Activated CD8-positive, alpha-beta T cell treated with anti-CD3 and anti-CD28 coated beads for 36 hours (primary cell): ENCODE measurements at regions not wholly inside any gene's neighbourhood (a gene's known extent, or its start where the extent isn't known, plus 50 kb on each side); places are given as distances from the start of the nearest gene placed in this dataset.

ENCODE experiments used
- ATAC-seq: fragments of 200-7000 bp; cut with Tn5 transposase; one replicate; pipeline ENCODE4 v1.10.0; 2021; ENCODE audit warnings: mild to moderate bottlenecking, moderate library complexity
- CTCF ChIA-PET: fragments of 350-600 bp; sonication (Branson Sonifier 250); formaldehyde crosslinking; loops from one replicate; lab custom pipeline; 2021; ENCODE audit warnings: antibody characterized with exemption; lab: Charles Lee
- POLR2A ChIA-PET: fragments of 350-600 bp; sonication (Branson Sonifier 250); formaldehyde crosslinking; loops from one replicate; lab custom pipeline; 2021; ENCODE audit warnings: antibody characterized with exemption; lab: Charles Lee
- DNase-seq: peaks from one replicate; pipeline ENCODE4 v3.0.0-alpha.2; 2020
- H3K27ac Mint-ChIP-seq: one replicate; pipeline ENCODE4 v1.8.0; 2021; ENCODE audit warnings: mild to moderate bottlenecking, mixed read lengths
- H3K27me3 Mint-ChIP-seq: one replicate; pipeline ENCODE4 v1.8.0; 2021; ENCODE audit warnings: mixed read lengths
- H3K36me3 Mint-ChIP-seq: one replicate; pipeline ENCODE4 v1.8.0; 2021; ENCODE audit warnings: low read depth, mixed read lengths
- H3K4me1 Mint-ChIP-seq: one replicate; pipeline ENCODE4 v1.8.0; 2021; ENCODE audit warnings: low read depth, mixed read lengths
- H3K4me3 Mint-ChIP-seq: one replicate; pipeline ENCODE4 v1.8.0; 2021; ENCODE audit warnings: mild to moderate bottlenecking, moderate library complexity, mixed read lengths
- H3K9me3 Mint-ChIP-seq: one replicate; pipeline ENCODE4 v1.8.0; 2021; ENCODE audit warnings: mixed read lengths
- intact Hi-C: fragments of 100-400 bp; cut with micrococcal nuclease; formaldehyde crosslinking; loops from one replicate; pipeline ENCODE4 v1.10.0; 2022
- TF ChIP-seq, protein P1 (sequence below): fragments of 200-600 bp; IDR thresholded peaks from one replicate; pipeline ENCODE4 v1.8.0; 2022; ENCODE audit warnings: antibody characterized with exemption, mild to moderate bottlenecking

DNA sequence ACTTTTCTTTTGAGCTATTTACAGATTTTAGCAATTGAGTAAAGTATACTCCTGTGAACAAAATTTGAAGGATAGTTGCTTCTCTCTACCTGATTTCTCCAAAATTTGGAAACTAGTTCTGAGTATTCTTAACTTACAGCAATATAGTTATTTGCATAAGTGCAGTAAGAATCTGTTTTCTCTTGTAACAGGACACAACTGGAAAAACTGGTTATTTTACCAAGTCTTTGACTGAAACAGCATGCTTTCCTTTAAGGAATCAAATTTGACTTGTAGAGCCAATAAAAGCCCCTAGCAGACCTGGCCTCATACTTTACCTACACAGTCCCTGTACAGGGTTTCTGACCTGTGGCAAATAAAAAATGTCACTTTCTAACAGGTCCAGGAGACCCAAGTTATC lies 301.9 kb upstream of the POU5F2 start:
- TF ChIP-seq, protein P1, sequence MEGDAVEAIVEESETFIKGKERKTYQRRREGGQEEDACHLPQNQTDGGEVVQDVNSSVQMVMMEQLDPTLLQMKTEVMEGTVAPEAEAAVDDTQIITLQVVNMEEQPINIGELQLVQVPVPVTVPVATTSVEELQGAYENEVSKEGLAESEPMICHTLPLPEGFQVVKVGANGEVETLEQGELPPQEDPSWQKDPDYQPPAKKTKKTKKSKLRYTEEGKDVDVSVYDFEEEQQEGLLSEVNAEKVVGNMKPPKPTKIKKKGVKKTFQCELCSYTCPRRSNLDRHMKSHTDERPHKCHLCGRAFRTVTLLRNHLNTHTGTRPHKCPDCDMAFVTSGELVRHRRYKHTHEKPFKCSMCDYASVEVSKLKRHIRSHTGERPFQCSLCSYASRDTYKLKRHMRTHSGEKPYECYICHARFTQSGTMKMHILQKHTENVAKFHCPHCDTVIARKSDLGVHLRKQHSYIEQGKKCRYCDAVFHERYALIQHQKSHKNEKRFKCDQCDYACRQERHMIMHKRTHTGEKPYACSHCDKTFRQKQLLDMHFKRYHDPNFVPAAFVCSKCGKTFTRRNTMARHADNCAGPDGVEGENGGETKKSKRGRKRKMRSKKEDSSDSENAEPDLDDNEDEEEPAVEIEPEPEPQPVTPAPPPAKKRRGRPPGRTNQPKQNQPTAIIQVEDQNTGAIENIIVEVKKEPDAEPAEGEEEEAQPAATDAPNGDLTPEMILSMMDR: no peak
- ATAC-seq (no peak), DNase-seq (no peak)
- ChIA-PET POLR2A (no interaction called here), CTCF (no interaction called here)
- Mint-ChIP-seq H3K36me3 (peaks cover 35% of the 10 kb centered on the region), H3K27ac (no peak overlapping the region), H3K4me1 (no peaks in the 10 kb centered on the region), H3K9me3 (no peaks in the 10 kb centered on the region), H3K27me3 (no peaks in the 10 kb centered on the region), H3K4me3 (no peak overlapping the region)
- intact Hi-C loops: no loop called here

DNA sequence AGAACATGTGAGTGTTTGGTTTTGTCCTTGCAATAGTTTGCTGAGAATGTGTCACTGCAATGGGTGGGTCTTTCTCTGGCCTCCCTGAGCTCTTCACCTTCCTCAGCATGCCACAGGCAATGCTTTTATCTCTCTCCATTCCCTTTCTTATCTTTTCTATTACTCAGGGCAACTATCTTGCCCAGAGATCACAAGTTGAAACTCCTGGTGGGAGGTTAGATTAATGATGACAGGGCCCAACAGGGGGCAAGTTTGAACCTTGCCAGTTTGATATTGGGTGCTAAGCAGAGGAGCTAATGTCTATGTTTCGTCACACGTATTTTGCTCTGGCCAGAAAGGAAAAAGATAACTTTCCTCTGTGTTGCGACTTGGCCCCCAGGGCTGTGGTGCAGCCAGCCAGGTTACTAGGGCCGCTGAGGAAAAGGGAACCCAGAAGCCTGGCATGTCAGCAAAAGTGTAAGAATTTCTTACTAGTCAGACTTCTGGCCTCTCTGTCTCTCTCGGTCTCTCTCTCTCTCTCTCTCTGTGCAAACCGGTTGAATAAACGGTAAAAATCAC lies 299.3 kb upstream of the POU5F2 start:
- POLR2A ChIA-PET: no interaction called here
- TF ChIP-seq, protein P1: no peak
- CTCF ChIA-PET: no interaction called here
- Mint-ChIP-seq H3K4me3 (no peak overlapping the region), H3K4me1 (no peaks in the 10 kb centered on the region), H3K27me3 (no peaks in the 10 kb centered on the region), H3K27ac (no peak overlapping the region), H3K9me3 (no peaks in the 10 kb centered on the region), H3K36me3 (peaks cover 33% of the 10 kb centered on the region)
- no peak for DNase-seq
- intact Hi-C loops: no loop called here
- ATAC-seq: no peak

DNA sequence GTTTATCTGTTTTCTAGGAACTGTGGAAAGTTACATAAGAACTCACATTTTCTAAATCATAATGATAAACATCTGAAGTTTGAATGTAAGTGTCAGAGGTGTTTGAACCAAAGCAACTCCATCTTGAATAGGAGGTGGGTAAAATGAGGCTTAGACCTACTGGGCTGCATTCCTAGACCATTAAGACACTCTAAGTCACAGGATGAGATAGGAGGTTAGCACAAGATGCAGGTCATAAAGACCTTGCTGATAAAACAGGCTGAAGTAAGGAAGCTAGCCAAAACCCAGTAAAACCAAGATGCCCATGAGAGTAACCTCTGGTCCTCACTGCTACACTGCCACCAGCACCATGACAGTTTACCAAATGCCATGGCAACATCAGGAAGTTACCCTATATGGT lies 297.7 kb upstream of the POU5F2 start:
- Mint-ChIP-seq H3K36me3 (peaks cover 34% of the 10 kb centered on the region), H3K4me3 (no peak overlapping the region), H3K4me1 (no peaks in the 10 kb centered on the region), H3K9me3 (no peaks in the 10 kb centered on the region), H3K27ac (no peak overlapping the region), H3K27me3 (no peaks in the 10 kb centered on the region)
- TF ChIP-seq, protein P1: no peak
- ChIA-PET CTCF (no interaction called here), POLR2A (no interaction called here)
- ATAC-seq: no peak
- no peak for DNase-seq
- intact Hi-C loops: no loop called here

DNA sequence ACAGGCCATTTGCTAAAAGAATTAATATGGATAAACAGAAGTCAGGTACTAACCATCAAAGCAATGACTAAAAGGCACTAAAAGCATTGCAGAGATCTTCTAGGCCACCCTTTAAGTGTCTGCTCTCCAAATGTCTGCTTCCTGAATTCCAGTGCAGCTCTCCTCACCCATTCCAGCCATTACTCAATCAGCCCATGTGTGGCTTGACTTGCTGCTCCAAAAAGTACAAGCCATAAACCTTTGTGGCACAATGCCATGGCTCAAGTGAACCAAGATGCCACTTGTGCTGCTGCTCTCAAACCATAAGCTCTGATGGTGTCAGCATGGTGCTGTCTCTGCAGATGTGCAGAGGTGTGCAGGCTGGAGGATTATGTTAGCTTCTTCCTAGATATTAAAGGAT lies 290.2 kb upstream of the POU5F2 start:
- CTCF ChIA-PET: no interaction called here
- Mint-ChIP-seq H3K36me3 (peaks cover 57% of the 10 kb centered on the region), H3K27me3 (no peaks in the 10 kb centered on the region), H3K4me3 (no peak overlapping the region), H3K4me1 (no peaks in the 10 kb centered on the region), H3K27ac (no peak overlapping the region), H3K9me3 (no peaks in the 10 kb centered on the region)
- intact Hi-C loops: no loop called here
- ATAC-seq: no peak
- no peak for DNase-seq
- TF ChIP-seq, protein P1: no peak
- POLR2A ChIA-PET: no interaction called here

DNA sequence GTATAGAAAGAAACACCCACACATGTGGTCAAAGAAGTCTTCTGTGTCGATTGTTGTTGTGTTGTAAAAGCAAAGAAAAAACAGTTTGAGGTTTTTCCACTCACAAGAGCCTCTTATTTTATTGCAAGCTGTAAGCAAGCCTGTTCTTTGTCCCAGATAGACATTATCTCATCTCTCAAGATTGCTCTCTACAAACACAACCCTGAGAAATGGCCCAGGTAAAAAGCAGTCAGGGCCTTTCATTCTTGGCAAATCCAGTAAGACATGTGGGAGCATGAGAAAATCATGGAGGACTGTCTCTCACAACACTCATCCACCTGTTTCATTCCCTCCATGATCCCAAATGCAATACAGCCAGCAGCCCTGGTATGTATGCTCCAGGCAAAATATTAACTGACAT lies 286.6 kb upstream of the POU5F2 start:
- CTCF ChIA-PET: no interaction called here

More for the DNA sequence above, 286.6 kb upstream of the POU5F2 start:
- Mint-ChIP-seq H3K4me1 (no peaks in the 10 kb centered on the region), H3K27me3 (no peaks in the 10 kb centered on the region), H3K27ac (no peak overlapping the region), H3K36me3 (peaks cover 44% of the 10 kb centered on the region), H3K4me3 (no peak overlapping the region), H3K9me3 (no peaks in the 10 kb centered on the region)
- DNase-seq: no peak
- POLR2A ChIA-PET: interaction anchor here (0.6 kb wide), 1 partner anchor 1481 kb away, joined by 3 read pairs; no protein-coding TSS in a partner anchor
- TF ChIP-seq, protein P1: no peak
- intact Hi-C loops: no loop called here
- ATAC-seq: no peak
